HepG2 (cell line): ENCODE measurements at regions not wholly inside any gene's neighbourhood (a gene's known extent, or its start where the extent isn't known, plus 50 kb on each side); places are given as distances from the start of the nearest gene placed in this dataset.

Source experiments
- ATAC-seq: fragments of 200-7000 bp; cut with Tn5 transposase; 3 replicates; pipeline ENCODE4 v1.9.1; 2020; ENCODE audit warnings: mild to moderate bottlenecking, moderate library complexity
- BruUV-seq: library from RNA; stranded (reverse); fragments of 400-500 nt; replicated peaks from 2 replicates; lab custom pipeline; 2021; lab: Mats Ljungman, UMichigan
- CTCF ChIA-PET: fragments of 300-600 bp; formaldehyde crosslinking; extraction: SDS; loops from one replicate; lab custom pipeline; 2021; ENCODE audit warnings: low total read pairs, inconsistent platforms, low intra/inter-chr PET ratio; lab: Yijun Ruan, JAX
- POLR2A ChIA-PET: fragments of 350-600 bp; sonication (Branson Sonifier 250); formaldehyde crosslinking; loops from one replicate; lab custom pipeline; 2020; ENCODE audit warnings: antibody characterized with exemption, inconsistent platforms; lab: Yijun Ruan, JAX
- DNase-seq: peaks from one replicate; pipeline ENCODE4 v3.0.0-alpha.2; 2015; ENCODE audit warnings: low spot score
- FAIRE-seq: peaks from 3 replicates; lab custom pipeline; 2011; peaks lifted over from hg19 to GRCh38; lab: Jason Lieb, UNC
- H2AFZ ChIP-seq: one replicate; pipeline ENCODE4 v1.6.1; 2011; ENCODE audit warnings: low read length, inconsistent platforms
- H3K27ac ChIP-seq: fragments of 300-600 bp; 3 replicates; pipeline ENCODE4 v1.8.0; 2011; ENCODE audit warnings: mixed run types, mild to moderate bottlenecking, mixed read lengths, low read length, inconsistent platforms; ENCODE audit not compliant: insufficient read depth; ENCODE audit errors: extremely low read length
- H3K27me3 ChIP-seq, 2 experiments: fragments of 200-600 bp in 1 of 2; 2 replicates in 1 of 2; 3 replicates in 1 of 2; pipeline versions ENCODE4 v1.6.0 to v1.8.0; 2011; ENCODE audit warnings: low read length in 2 of 2, mild to moderate bottlenecking in 2 of 2, moderate library complexity in 2 of 2, inconsistent platforms in 1 of 2; ENCODE audit not compliant: insufficient read depth in 2 of 2, control insufficient read depth in 1 of 2
- H3K36me3 ChIP-seq, 2 experiments: fragments of 200-600 bp in 1 of 2; replicated peaks in 1 of 2; 2 replicates in 1 of 2; 3 replicates in 1 of 2; pipeline versions ENCODE4 v1.5.1 to v1.8.0; 2011; ENCODE audit warnings: low read length in 2 of 2, inconsistent platforms in 1 of 2; ENCODE audit not compliant: insufficient read depth in 2 of 2, control insufficient read depth in 1 of 2
- H3K4me1 ChIP-seq: 2 replicates; pipeline ENCODE4 v1.5.1; 2012; ENCODE audit warnings: low read length, inconsistent platforms; ENCODE audit not compliant: insufficient read depth
- H3K4me2 ChIP-seq: 2 replicates; pipeline ENCODE4 v1.6.0; 2011; ENCODE audit warnings: low read depth, low read length, inconsistent platforms
- H3K4me3 ChIP-seq, 3 experiments: fragments of 200-600 bp in 1 of 3; sonication (generic), shearing (Covaris generic) in 1 of 3; replicated peaks in 1 of 3; 2 replicates each; pipeline ENCODE4 v1.5.1; 2011 to 2016; ENCODE audit warnings: low read length in 3 of 3, inconsistent platforms in 2 of 3, low read depth in 2 of 3, mild to moderate bottlenecking in 2 of 3, control low read depth in 1 of 3, mixed read lengths in 1 of 3; ENCODE audit not compliant: insufficient read depth in 1 of 3
- H3K79me2 ChIP-seq: one replicate; pipeline ENCODE4 v1.6.1; 2011; ENCODE audit warnings: low read length, inconsistent platforms; ENCODE audit not compliant: insufficient read depth
- H3K9ac ChIP-seq: 2 replicates; pipeline ENCODE4 v1.6.0; 2011; ENCODE audit warnings: mild to moderate bottlenecking, low read depth, low read length, inconsistent platforms; ENCODE audit not compliant: insufficient read depth
- H3K9me3 ChIP-seq: 2 replicates; pipeline ENCODE4 v1.5.1; 2012; ENCODE audit warnings: mild to moderate bottlenecking, low read length
- H4K20me1 ChIP-seq: 2 replicates; pipeline ENCODE4 v1.6.0; 2011; ENCODE audit warnings: inconsistent platforms, mild to moderate bottlenecking, low read length, moderate library complexity; ENCODE audit not compliant: insufficient read depth
- ATM ChIP-seq: fragments of 450-650 bp; IDR thresholded peaks from 2 replicates; pipeline ENCODE4 v1.7.1; 2017; ENCODE audit warnings: mild to moderate bottlenecking, borderline replicate concordance
- HOXA3 ChIP-seq: sonication (generic); formaldehyde crosslinking; IDR thresholded peaks from 2 replicates; pipeline ENCODE4 v1.5.0; 2020; ENCODE audit warnings: missing genetic modification reagents
- HOXA5 ChIP-seq: sonication (generic); formaldehyde crosslinking; IDR thresholded peaks from 2 replicates; pipeline ENCODE4 v1.4.0; 2020; ENCODE audit warnings: missing genetic modification reagents
- NFIC ChIP-seq: IDR thresholded peaks from 2 replicates; pipeline ENCODE4 v1.6.1; 2012; ENCODE audit warnings: mild to moderate bottlenecking, low read length, inconsistent platforms
- SALL2 ChIP-seq: sonication (generic); formaldehyde crosslinking; IDR thresholded peaks from 2 replicates; pipeline ENCODE4 v1.8.1; 2023; ENCODE audit warnings: mild to moderate bottlenecking, missing genetic modification reagents, inconsistent platforms
- ZNF350 ChIP-seq: sonication (generic); formaldehyde crosslinking; IDR thresholded peaks from 2 replicates; pipeline ENCODE4 v1.4.0; 2020; ENCODE audit warnings: mild to moderate bottlenecking, low read depth, missing genetic modification reagents, borderline replicate concordance
- ZNF510 ChIP-seq: sonication (generic); formaldehyde crosslinking; IDR thresholded peaks from 2 replicates; pipeline ENCODE4 v1.4.0; 2020; ENCODE audit warnings: low read depth, mild to moderate bottlenecking, missing genetic modification reagents
- ZSCAN31 ChIP-seq: sonication (generic); formaldehyde crosslinking; IDR thresholded peaks from 2 replicates; pipeline ENCODE4 v1.5.0; 2020; ENCODE audit warnings: low read depth, mild to moderate bottlenecking, missing genetic modification reagents
- WGBS: methylation state at CpG from one replicate; pipeline ENCODE4 v1.1.6; 2017; ENCODE audit warnings: low lambda C conversion rate; 5-methylcytosine and 5-hydroxymethylcytosine counted together
- in situ Hi-C: cut with HindIII; loops from 2 replicates; pipeline ENCODE4 v1.10.0; 2017; ENCODE audit warnings: low pct_unique_long_range_greater_than_20kb; ENCODE audit not compliant: extremely low pct_ligation_motif_present
- intact Hi-C: fragments of 100-400 bp; cut with micrococcal nuclease; formaldehyde crosslinking; loops from one replicate; pipeline ENCODE4 v1.10.0; 2022; ENCODE audit not compliant: unreplicated experiment
- TF ChIP-seq, protein P1 (sequence below): sonication (generic); formaldehyde crosslinking; IDR thresholded peaks from 2 replicates; pipeline ENCODE4 v1.4.0; 2020; ENCODE audit warnings: missing genetic modification reagents, borderline replicate concordance
- TF ChIP-seq, protein P2 (sequence below): sonication (generic); formaldehyde crosslinking; IDR thresholded peaks from 2 replicates; pipeline ENCODE4 v1.4.0; 2020; ENCODE audit warnings: missing genetic modification reagents, low read depth, mild to moderate bottlenecking, borderline replicate concordance

DNA sequence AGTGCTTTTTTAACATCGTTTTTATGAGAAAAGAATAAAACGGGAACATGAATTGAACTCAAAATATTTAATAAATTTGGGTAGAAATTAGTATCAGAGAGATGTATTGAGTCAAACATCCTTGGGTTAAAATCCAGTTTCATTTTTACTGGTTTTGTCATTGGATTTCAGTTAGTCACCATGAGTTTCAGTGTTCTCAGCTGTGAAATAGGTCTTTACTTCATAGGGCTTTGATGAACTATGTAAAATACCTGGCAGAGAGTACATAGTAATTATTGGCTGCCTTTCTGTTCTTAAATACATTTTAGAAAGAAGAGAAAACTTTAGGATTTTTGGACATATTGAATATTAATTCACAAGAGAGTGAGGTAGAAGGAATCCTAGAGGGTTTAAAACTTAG, 105.8 kb downstream of the TANC2 start:
- TF ChIP-seq ATM (no peak), ZNF510 (CRISPR knock-in tag) (no peak), HOXA5 (CRISPR knock-in tag) (no peak), ZSCAN31 (no peak), NFIC (no peak), ZNF350 (no peak), HOXA3 (CRISPR knock-in tag) (no peak), SALL2 (CRISPR knock-in tag) (no peak)
- TF ChIP-seq, protein P1, sequence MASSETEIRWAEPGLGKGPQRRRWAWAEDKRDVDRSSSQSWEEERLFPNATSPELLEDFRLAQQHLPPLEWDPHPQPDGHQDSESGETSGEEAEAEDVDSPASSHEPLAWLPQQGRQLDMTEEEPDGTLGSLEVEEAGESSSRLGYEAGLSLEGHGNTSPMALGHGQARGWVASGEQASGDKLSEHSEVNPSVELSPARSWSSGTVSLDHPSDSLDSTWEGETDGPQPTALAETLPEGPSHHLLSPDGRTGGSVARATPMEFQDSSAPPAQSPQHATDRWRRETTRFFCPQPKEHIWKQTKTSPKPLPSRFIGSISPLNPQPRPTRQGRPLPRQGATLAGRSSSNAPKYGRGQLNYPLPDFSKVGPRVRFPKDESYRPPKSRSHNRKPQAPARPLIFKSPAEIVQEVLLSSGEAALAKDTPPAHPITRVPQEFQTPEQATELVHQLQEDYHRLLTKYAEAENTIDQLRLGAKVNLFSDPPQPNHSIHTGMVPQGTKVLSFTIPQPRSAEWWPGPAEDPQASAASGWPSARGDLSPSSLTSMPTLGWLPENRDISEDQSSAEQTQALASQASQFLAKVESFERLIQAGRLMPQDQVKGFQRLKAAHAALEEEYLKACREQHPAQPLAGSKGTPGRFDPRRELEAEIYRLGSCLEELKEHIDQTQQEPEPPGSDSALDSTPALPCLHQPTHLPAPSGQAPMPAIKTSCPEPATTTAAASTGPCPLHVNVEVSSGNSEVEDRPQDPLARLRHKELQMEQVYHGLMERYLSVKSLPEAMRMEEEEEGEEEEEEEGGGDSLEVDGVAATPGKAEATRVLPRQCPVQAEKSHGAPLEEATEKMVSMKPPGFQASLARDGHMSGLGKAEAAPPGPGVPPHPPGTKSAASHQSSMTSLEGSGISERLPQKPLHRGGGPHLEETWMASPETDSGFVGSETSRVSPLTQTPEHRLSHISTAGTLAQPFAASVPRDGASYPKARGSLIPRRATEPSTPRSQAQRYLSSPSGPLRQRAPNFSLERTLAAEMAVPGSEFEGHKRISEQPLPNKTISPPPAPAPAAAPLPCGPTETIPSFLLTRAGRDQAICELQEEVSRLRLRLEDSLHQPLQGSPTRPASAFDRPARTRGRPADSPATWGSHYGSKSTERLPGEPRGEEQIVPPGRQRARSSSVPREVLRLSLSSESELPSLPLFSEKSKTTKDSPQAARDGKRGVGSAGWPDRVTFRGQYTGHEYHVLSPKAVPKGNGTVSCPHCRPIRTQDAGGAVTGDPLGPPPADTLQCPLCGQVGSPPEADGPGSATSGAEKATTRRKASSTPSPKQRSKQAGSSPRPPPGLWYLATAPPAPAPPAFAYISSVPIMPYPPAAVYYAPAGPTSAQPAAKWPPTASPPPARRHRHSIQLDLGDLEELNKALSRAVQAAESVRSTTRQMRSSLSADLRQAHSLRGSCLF (CRISPR knock-in tag) = no peak
- TF ChIP-seq, protein P2, sequence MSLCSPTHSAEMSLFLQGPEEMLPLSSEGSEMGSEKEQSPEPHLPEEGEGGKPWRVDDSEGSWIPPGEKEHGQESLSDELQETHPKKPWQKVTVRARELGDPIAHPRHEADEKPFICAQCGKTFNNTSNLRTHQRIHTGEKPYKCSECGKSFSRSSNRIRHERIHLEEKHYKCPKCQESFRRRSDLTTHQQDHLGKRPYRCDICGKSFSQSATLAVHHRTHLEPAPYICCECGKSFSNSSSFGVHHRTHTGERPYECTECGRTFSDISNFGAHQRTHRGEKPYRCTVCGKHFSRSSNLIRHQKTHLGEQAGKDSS (CRISPR knock-in tag) = no peak
- TF ChIP-seq, all 625 proteins: peak for 0
- Histone ChIP-seq H3K27ac (no peak overlapping the region), H2AFZ (no peak overlapping the region), H4K20me1 (no peaks in the 10 kb centered on the region), H3K79me2 (no peaks in the 10 kb centered on the region), H3K4me3 (no peak overlapping the region), H3K27me3 (no peaks in the 10 kb centered on the region), H3K9me3 (no peaks in the 10 kb centered on the region), H3K9ac (no peak overlapping the region), H3K4me1 (no peaks in the 10 kb centered on the region), H3K36me3 (no peaks in the 10 kb centered on the region), H3K4me2 (no peak overlapping the region)
- FAIRE-seq (no peak), ATAC-seq (no peak), DNase-seq (no peak)
- no TSS peak for BruUV-seq
- under 1% methylated on average over 2 of the region's 2 CpGs for WGBS
- intact Hi-C loops (no loop called here), in situ Hi-C loops (no loop called here)
- POLR2A ChIA-PET = no interaction called here
- CTCF ChIA-PET = no interaction called here
